Activated CD8-positive, alpha-beta memory T cell treated with anti-CD3 and anti-CD28 coated beads, Interleukin-2, amount 50 U/mL, for 1 hour (primary cell): ENCODE measurements at regions not wholly inside any gene's neighbourhood (a gene's known extent, or its start where the extent isn't known, plus 50 kb on each side); places are given as distances from the start of the nearest gene placed in this dataset.

ENCODE experiments used
- DNase-seq: peaks from one replicate; pipeline ENCODE4 v3.0.0-alpha.2; 2020; ENCODE audit errors: extremely low read depth

- DNase-seq: no peak
Measured at GRCh38 chr2:205937211-205937610, 148.8 kb downstream of the INO80D start.

GRCh38 chr2:205936446-205936845 lies 149.5 kb downstream of the INO80D start:
- no peak for DNase-seq

- DNase-seq: no peak
Measured at GRCh38 chr2:205934443-205934842, 151.5 kb downstream of the INO80D start.

DNA sequence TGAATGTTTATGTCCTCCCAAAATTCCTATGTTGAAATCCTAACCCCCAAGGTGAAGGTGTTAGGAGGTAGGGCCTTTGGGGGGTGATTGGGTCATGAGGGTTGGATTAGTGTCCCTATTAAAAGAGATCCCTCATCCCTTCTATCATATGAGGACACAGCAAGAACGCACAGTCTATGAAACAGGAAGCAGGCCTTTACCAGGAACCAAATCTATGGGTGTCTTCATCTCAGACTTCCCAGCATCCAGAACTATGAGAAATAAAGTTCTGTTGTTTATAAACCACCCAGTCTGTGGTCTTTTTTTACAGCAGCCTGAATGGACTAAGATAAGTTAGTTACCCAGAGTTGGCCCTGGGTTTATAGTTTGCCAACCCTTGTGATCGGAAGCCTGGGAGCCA lies 153.1 kb downstream of the INO80D start:
- no peak for DNase-seq

DNA sequence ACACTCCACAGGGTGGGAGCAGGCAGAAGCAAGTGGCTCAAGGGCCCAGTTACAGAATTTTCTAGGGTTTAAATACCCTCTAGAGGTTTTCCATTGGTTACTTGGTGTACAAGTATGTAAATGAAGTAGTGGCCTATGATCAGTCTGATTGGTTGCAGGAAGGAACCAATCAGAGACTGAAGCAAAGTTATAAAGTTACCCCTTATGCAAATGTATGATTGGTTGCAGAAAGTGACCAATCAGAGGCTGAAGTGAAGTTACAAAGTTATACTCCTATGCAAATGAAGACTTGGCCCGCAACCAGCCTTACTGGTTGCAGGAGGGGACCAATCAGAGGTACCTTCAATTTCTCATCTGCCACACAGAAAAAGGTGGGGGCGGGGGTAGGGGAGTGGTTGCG lies 154.6 kb downstream of the INO80D start:
- no peak for DNase-seq

DNA sequence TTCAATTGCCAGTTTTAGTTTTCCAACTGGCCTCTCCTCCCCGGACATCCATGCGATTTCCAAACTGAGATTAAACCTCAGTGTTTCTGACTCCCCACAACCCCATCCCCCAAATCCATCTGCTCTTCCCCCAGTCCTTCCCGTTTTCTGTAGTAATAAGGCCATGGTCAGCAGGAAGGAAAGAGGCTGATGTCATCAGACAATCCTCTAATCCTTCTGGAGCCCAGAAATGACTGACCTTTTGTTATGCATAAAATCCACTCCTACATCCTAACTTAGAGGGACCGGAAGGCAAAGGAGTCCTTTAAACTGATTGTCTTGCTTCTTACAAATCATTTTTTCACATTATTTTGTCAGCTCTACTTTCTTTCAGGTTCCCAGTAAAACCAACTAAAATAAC lies 155.8 kb downstream of the INO80D start:
- no peak for DNase-seq

- no peak for DNase-seq
Measured at GRCh38 chr2:205929246-205929942, 156.6 kb downstream of the INO80D start.

DNA sequence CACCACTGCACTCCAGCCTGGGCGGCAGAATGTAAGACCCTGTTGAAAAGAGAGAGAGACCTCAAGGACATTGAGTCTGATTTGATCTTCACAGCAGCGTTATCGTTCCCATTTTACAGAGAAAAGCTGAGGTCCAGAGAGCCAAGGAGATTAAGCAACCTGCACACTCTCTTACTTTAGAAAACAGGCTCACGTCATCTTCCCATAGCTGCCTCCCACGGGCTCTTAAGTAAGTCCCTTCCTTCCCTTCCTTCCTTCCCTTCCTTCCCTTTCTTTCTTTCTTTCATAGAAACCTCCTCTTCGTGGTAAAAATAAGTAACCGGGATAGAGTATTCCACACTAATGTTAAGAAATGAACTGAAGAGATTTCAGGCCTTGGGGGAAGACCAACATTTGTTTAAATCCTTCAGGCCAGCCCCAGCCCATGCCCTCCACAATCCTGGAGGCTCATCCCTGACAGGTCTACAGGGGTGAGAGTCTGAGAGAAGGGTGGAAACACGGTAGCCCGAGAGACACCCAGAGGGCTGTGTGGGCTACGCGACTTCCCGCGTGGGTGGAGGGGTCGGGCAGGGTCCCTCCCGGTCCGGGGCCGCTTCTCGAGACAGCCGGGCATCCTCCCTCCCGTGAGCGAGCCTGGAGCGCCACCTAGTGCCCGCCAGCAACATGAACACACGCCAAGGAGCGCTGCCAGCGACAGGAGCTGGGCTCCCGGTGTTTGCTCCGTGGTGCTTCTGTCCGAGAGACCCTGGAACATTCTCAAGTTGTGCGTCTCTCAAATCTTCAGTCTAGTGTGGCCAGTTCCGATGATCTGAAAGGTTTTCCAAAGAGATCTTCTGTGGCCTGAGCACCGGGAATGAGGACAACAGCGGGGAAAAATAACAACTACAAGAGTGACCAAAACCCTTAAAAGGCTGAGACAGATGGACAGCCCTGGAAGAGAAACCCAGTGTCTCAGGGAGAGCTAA lies 160.3 kb downstream of the INO80D start:
- DNase-seq: peak; percentile 10

DNA sequence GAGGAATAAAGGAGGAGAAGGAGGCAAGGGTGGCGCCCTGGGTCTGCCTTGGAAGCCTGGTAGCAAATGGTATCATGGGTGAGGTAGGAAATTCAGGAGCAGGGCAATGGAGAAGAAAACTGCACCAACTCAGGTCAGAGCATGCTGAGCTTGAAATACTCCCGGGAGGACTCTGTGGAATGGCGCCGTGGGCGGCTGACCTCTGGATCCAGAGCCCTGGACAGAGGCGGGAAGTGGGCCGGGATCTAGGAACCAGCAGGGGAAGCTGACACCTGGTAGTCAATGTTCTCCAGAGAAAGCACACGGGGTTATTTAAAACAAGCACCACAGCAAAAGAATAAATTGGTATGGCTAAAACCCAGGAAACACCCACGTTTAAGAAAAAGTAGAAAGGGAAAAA lies 161.3 kb downstream of the INO80D start:
- DNase-seq: no peak

DNA sequence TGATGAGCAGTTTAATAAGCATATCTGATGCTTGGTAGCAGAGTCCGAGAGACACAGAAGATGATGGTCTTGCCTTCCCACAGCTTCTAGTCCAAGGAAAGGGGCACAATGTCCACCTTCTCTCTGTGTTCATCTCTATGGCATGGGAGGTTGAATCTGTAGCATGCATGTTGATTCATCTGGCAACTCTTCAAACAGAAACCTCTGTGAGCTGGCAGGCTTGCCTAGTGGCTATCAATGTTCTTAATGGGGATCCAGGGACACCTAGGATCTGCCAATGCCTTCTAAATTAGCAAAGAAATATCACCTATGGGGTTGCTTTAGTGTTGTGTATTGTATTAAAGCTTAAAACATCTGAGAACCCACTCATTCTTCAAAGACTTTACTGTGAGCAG lies 170.8 kb downstream of the INO80D start:
- no peak for DNase-seq

DNA sequence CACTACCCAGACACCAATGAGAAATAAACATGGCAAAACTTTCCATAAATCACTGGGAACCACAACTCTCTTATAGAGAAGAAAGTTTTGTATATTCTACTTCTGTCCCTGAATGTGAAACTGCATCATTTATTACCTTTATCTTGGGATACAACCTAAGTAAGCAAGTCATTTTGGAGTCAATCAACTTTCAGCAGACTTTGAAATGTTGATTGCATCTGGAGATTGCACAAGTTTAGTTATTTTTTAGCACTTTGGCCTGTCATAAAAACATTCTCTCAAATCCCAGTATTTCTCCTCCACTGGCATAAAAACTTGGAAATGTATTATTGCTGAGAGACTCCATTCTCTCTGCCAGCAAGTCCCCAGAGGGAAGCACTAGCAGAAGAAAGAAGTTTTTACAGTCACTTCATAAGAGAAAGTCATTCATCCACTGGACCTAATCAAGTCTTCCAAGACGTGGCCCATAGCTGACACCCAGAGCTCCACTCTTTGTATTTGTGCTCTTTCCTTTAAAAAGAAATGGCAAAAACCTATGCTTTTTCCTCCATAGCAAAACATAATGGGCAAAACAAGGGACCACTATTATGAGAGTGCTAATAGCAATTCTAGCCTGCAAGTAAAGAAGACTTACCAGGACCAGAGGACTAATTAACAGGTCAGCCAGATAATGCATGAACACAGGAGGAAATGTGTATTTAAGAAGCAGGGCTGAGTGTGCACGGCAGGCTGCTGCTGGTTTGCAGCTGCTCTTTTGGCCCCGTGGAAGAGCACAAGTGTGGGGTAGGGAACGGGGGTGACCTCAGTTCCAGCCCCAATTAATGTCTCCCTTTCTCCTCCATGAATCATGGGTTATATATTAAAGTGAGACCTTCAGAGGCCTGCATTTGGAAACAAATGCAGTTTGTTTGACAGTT lies 171.5 kb downstream of the INO80D start:
- DNase-seq: no peak

DNA sequence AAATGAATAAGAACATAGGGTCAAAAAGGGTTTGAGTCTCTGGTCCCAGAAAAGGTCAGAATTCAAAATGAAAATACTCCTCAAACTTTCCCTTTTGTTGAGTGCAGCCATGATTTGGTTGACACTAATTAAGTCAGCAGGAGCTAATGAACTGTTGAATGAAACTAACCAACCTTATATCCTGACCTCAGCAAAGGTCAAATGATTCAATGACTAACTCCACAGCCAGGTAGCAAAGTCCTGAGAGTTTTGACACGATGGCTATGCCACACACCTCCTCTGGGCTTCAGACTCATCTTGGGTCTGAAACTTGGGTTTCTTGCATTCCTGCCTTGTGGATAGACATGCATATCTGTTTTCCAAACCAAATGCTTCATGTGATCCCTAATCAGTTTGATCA lies 172.3 kb downstream of the INO80D start:
- DNase-seq: no peak

DNA sequence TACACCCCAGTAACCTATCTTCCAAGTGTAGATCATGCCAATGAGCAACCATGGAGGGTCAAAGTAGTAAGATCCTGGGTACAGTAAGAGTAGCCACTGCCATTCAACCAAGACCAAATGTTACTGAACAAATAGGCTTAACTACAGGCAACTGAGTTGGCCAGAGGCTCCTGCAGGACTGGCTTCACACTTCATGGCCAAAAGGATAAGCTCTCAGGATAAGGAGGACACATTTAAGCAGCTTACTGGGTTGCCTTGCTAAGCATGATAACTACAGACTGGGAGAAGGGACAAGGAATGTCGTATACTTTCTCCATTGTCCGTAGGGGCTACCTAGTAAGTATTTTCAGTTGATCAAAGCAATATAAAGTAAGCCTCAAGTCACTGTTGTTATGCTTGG lies 174.7 kb downstream of the INO80D start:
- DNase-seq: no peak

DNA sequence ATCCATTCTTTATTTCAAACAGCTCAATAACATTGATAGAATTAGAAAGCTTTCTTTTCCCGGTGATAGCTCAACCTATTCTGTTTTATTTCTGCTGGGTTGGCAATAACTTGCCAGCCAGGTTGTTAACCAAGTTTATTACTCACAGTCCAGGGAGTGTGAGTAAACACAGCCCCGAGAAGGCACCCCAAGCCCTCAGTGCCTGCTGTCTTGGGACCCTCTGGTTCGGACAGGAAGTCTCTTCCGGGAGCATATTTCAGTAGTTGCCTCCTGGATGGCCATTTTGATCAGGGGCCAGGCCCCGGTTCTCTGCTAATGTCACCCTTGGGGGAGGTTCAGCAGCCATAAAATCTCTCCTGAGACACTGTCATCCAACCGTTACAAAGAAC lies 176.8 kb downstream of the INO80D start:
- no peak for DNase-seq

DNA sequence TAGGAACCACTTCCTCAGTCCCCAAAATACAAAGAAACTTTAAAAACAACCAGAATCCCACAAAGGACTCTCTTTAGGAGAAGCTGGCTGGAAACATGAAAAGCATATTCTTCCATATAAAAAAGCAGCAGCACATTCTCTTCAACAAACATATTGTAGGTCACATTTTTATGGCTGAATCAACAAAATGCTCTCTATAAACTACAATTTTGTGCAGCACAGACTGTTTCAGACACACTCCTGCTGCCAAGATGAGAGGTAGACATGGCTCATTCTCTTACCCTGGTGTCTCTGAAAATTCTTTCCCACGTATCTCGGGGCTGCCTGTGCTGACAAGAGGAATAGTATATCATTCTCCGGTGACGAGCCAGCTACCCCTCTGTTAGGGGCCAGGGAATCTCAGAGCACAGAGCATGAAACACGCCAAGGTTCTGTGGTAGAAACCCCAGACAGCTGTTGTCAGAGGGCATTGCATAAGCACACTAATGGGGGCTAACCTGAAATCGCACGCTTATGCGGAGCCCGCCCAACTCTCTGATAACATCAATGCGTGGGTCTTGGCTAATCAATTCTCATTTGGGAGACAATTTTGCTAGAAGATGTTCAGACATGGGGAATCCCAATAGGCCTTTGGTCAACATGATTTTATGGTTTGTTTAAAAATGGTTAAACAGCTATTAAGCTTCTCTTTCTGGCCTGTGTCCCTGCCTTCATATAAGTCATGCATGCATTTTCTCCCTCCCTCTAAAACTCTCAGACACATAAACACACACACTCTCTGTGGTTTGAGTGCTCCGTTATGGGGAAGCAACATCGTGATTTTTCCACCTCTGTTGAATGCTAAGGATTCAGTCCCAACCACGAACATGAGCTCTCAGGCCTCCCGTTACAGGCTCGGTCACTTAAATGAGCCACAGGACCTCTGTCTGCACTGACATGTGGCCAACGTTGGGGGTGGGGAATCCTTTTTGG lies 177.5 kb downstream of the INO80D start:
- DNase-seq: no peak

- no peak for DNase-seq
Measured at GRCh38 chr2:205906419-205906818, 179.6 kb downstream of the INO80D start.

DNA sequence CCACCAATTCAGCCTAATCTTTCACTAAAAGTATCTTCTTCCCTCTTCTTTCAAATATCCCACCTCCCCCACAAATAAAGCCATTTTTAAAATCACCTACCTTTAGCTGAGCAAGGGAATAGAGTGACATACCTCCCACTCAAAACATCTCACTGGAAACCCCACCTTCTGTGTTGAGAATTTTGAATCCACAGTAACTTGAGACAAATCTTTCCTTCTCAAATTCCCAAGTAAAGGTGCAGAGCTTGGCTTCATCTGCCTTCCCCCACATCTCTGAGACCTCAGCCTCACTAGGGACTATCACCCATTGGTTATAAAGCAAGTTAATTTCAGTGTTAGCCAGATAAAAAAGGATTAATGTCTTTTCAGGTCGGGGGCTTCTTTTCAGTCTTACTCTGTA lies 180.4 kb downstream of the INO80D start:
- DNase-seq: no peak

DNA sequence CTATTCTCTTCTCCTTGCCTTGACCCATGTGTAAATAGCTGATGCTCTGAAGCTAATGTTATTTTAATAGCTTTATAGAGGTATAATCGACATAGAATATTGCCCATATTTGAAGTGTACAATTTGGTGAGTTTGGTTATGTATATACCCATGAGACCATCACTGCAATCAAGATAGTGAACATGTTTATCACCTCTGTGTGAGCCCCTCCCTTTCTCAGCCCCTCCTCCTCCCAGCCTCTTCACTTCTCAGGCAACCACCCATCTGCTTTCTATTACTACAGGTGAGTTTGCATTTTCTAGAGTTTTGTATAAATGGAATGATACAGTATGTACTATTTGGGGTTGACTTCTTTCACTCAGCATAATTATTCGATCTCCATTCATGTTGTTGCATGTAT lies 181.1 kb downstream of the INO80D start:
- no peak for DNase-seq

GRCh38 chr2:205903549-205904129 lies 182.3 kb downstream of the INO80D start:
- no peak for DNase-seq

DNA sequence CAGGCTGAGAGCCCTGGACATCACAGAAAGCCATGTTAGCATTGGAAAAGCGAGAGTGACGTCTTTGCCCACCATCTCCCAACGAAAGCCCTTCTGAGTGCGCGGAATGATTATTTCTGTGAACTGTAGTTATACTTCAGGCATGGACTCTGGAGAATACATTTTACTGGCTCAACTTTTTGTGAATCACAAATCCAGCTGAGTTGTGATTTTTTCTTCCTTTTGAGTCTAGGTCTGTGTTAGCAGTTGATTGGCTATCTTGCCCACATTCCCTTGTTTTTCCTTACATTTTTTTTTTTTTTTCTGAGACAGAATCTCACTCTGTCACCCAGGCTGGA lies 183.1 kb downstream of the INO80D start:
- DNase-seq: no peak
